NCI-H2081 (cell line): ENCODE measurements at regions not wholly inside any gene's neighbourhood (a gene's known extent, or its start where the extent isn't known, plus 50 kb on each side); places are given as distances from the start of the nearest gene placed in this dataset.
"Not testable (repeated sequence)": the region's sequence is repeated elsewhere in the genome, so short reads cannot be mapped to it uniquely, and the experiment has no call there.

Experiments used
- DNase-seq, 2 experiments: peaks; one replicate each; lab custom pipeline; 2025; lab: John Stamatoyannopoulos, UW

GRCh38 chr2:76008001-76008702, 297.4 kb upstream of the GCFC2 start:
- peak in 1 of 2 experiments; percentile 13 for DNase-seq

DNA sequence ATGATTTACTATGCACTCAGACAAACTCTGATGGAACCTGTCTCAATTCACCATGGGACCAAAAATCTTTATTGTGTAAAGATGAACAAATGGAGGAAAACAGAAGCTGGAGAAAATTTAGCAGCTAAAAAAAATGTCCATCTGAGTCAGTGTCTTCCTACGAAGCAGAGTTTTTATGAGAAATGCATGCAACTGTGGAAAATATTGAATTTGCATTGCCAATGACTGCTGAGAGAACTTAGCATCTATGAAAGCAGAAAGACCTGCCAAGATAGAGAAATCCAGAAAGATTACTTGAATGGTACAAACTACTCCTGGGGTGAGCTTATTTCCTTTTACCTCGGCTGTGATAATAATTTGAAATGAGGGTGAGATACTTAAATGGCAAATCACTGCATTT, 289.7 kb upstream of the GCFC2 start:
- DNase-seq = no peak

- no peak for DNase-seq
These were observed 287.7 kb upstream of the GCFC2 start for GRCh38 chr2:75998451-75998850.

DNA sequence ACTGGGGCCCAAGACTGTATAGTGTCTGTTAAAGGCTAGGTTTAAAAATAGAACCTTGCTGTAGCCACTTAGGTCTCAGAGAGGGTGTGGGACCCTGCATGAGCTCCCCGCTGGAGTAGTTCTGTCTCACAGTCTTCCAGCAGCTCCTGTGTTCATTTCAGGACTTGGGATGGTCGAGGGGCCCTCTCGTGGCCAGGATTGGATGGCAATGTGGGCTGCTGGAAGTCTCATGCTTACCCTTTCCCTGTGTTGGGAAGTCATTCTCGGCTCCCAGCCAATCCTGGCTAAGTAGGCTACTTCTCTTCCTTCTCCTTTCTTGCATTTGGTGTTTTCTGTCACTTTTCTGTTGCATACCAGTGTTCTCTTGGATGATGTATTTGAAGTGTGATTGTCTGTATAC, 284.0 kb upstream of the GCFC2 start:
- no peak for DNase-seq

GRCh38 chr2:75988622-75989021, 277.9 kb upstream of the GCFC2 start:
- not testable (repeated sequence) for DNase-seq

GRCh38 chr2:75986617-75987016, 275.9 kb upstream of the GCFC2 start:
- no peak for DNase-seq

- no peak for DNase-seq
These were observed 272.0 kb upstream of the GCFC2 start for GRCh38 chr2:75982719-75983118.

- DNase-seq = no peak
These were observed 253.9 kb upstream of the GCFC2 start for GRCh38 chr2:75964646-75965045.

GRCh38 chr2:75960472-75961009, 249.8 kb upstream of the GCFC2 start:
- DNase-seq = no peak

DNA sequence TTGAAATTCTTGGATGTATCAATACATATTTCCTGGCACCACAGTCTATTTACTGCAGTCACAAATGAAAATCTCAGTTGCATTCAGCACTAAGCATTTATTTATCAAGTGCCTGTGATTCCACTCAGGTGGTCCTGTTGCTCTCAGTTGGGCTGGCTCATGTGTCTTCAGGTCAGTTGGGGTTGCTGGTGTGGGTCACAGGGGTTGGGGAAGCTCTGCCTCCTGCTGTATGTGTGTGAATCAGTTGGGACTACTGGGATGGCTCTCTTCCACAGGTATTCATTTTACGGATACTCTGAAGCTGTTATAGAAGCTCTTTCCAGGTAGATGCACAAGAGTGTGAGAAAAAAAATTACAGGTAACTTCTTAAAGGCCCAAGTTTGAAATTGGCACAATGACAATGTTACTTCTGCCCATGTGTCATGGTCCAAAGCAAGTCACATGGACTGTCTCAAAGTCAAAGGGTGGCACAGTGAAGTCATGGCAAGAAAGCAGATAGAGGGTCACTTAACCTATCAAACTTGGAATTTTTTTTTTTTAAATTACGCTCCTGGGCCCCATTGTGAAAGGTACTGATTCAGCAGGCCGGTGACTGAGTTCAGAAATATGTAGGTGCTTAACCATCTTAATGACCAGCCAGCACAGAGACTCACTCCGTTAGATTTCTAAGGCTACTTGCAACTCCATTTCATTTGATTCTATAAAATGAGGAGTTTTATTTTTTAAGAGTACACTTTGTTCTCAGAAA, 249.2 kb upstream of the GCFC2 start:
- no peak for DNase-seq

GRCh38 chr2:75954761-75955160, 244.0 kb upstream of the GCFC2 start:
- no peak for DNase-seq

- no peak for DNase-seq
These were observed 241.5 kb upstream of the GCFC2 start for GRCh38 chr2:75952173-75952572.

GRCh38 chr2:75949385-75950030, 238.8 kb upstream of the GCFC2 start:
- no peak for DNase-seq

GRCh38 chr2:75936311-75936710, 225.6 kb upstream of the GCFC2 start:
- DNase-seq = no peak

DNA sequence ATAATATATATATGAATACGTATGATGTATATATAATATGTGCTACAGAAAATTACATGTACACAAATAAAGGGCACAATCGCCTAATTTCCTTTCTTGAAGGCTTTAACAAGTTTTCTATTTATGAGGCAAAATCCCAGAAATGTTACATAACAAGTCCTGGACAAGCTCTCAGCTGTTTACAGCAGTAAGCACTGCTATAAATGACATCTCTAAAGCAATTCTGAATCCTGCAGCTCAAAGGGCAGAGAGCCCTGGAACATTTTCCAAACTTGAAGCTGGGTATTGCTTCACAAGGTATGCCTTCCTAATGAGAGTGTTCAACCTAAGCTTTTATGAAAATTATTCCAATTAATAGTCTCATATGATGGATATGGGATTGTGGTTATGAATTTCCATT, 222.3 kb upstream of the GCFC2 start:
- no peak for DNase-seq

GRCh38 chr2:75928093-75928492, 217.4 kb upstream of the GCFC2 start:
- no peak for DNase-seq

- DNase-seq = no peak
These were observed 214.8 kb upstream of the GCFC2 start for GRCh38 chr2:75925331-75926024.

- no peak for DNase-seq
These were observed 211.5 kb upstream of the GCFC2 start for GRCh38 chr2:75922191-75922590.

- DNase-seq = peak; percentile 58 to 73
These were observed 210.3 kb upstream of the GCFC2 start for GRCh38 chr2:75920859-75921551.

DNA sequence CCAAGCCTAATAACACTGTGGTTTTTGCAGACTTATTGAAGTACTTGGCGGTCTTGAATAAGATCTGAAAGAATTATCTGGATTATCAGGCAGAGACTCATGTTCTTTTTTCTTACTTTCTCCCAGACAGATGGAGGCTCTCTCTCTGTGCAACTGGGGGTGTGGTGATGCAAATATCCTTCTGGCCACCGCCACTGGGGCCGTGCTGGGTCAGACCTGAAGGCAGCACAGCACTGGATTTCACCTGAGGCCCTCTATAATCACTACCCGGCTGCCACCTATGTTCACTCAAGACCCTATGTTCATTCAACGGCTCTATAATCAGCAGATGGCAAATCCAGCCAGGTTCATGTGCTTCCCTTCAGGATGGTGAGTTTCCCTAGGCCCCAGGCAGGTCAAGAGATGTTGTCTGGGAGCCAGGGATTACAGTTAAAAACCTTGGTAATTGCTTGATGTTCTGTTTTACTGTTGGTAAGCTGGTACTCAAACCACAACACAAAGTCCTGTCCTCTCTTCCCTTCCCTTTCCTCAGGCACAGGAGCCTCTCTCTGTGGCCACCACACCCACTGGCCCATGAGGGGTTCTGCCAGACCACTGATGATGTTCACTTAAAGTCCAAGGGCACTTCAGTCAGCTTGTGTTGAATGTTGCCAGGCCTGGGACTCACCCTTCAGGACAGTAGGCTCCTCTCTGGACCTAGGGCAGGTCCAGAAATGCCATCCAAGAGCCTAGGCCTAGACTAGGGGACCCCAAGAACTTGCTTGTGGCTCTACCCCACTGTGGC, 205.3 kb upstream of the GCFC2 start:
- DNase-seq = no peak
